IMR-90 (cell line): ENCODE measurements at regions not wholly inside any gene's neighbourhood (a gene's known extent, or its start where the extent isn't known, plus 50 kb on each side); places are given as distances from the start of the nearest gene placed in this dataset.

Experiments
- ATAC-seq: fragments of 200-7000 bp; cut with Tn5 transposase; 2 replicates; pipeline ENCODE4 v1.9.1; 2020; ENCODE audit warnings: low read depth, mild to moderate bottlenecking, moderate library complexity
- BruUV-seq: library from RNA; stranded (reverse); fragments of 400-500 nt; replicated peaks from 2 replicates; lab custom pipeline; 2021; lab: Mats Ljungman, UMichigan
- CTCF ChIA-PET: fragments of 300-600 bp; formaldehyde crosslinking; extraction: SDS; loops from one replicate; lab custom pipeline; 2021; ENCODE audit warnings: antibody characterized with exemption; lab: Yijun Ruan, JAX
- POLR2A ChIA-PET: fragments of 300-600 bp; sonication (Branson Sonifier 250); formaldehyde crosslinking; loops from one replicate; lab custom pipeline; 2022; ENCODE audit warnings: antibody characterized with exemption; ENCODE audit not compliant: unreplicated experiment; lab: Charles Lee
- DNase-seq: peaks from one replicate; pipeline ENCODE4 v3.0.0; 2013
- H2AFZ ChIP-seq: replicated peaks from 2 replicates; pipeline ENCODE3; 2013; ENCODE audit warnings: low read length, mild to moderate bottlenecking; ENCODE audit not compliant: poor library complexity
- H2AK5ac ChIP-seq: 2 replicates; pipeline ENCODE4 v1.6.1; 2013; ENCODE audit warnings: low read depth, low read length, inconsistent platforms
- H2AK9ac ChIP-seq: replicated peaks from 2 replicates; pipeline ENCODE3; 2013; ENCODE audit warnings: mild to moderate bottlenecking, low read depth, low read length, moderate library complexity; ENCODE audit not compliant: poor library complexity
- H2BK120ac ChIP-seq: 2 replicates; pipeline ENCODE4 v1.6.1; 2013; ENCODE audit warnings: low read depth, low read length, inconsistent platforms
- H2BK15ac ChIP-seq: 3 replicates; pipeline ENCODE4 v1.6.1; 2013; ENCODE audit warnings: low read depth, low read length, inconsistent platforms
- H2BK20ac ChIP-seq: 2 replicates; pipeline ENCODE4 v1.6.1; 2013; ENCODE audit warnings: low read depth, mild to moderate bottlenecking, inconsistent platforms, low read length, moderate library complexity
- H2BK5ac ChIP-seq: 2 replicates; pipeline ENCODE4 v1.6.1; 2013; ENCODE audit warnings: mild to moderate bottlenecking, low read depth, low read length, inconsistent platforms; ENCODE audit not compliant: poor library complexity, severe bottlenecking
- H3K14ac ChIP-seq: replicated peaks from 2 replicates; pipeline ENCODE4 v1.6.1; 2013; ENCODE audit warnings: low read depth, low read length, inconsistent platforms
- H3K18ac ChIP-seq: 2 replicates; pipeline ENCODE4 v1.6.1; 2013; ENCODE audit warnings: low read depth, low read length, control low read depth
- H3K23ac ChIP-seq: 2 replicates; pipeline ENCODE4 v1.6.1; 2013; ENCODE audit warnings: low read depth, low read length, inconsistent platforms
- H3K27ac ChIP-seq: 2 replicates; pipeline ENCODE4 v1.5.1; 2013; ENCODE audit warnings: mild to moderate bottlenecking, control low read depth, low read length; ENCODE audit not compliant: insufficient read depth
- H3K27me3 ChIP-seq: 2 replicates; pipeline ENCODE4 v1.6.1; 2013; ENCODE audit warnings: low read length; ENCODE audit not compliant: control insufficient read depth, insufficient read depth
- H3K36me3 ChIP-seq: 2 replicates; pipeline ENCODE4 v1.6.1; 2013; ENCODE audit warnings: low read length, mixed read lengths; ENCODE audit not compliant: control insufficient read depth, insufficient read depth
- H3K4ac ChIP-seq: 2 replicates; pipeline ENCODE4 v1.6.1; 2013; ENCODE audit warnings: low read depth, low read length, inconsistent platforms
- H3K4me1 ChIP-seq: 2 replicates; pipeline ENCODE4 v1.6.1; 2013; ENCODE audit warnings: low read length, mixed read lengths; ENCODE audit not compliant: control insufficient read depth, insufficient read depth
- H3K4me2 ChIP-seq: 2 replicates; pipeline ENCODE4 v1.6.1; 2013; ENCODE audit warnings: low read depth, mild to moderate bottlenecking, control low read depth, low read length, moderate library complexity
- H3K4me3 ChIP-seq: 2 replicates; pipeline ENCODE4 v1.5.1; 2013; ENCODE audit warnings: low read depth, mild to moderate bottlenecking, control low read depth, low read length, moderate library complexity; ENCODE audit not compliant: insufficient read depth
- H3K56ac ChIP-seq: 2 replicates; pipeline ENCODE4 v1.6.1; 2013; ENCODE audit warnings: low read length, inconsistent platforms; ENCODE audit not compliant: insufficient read depth; ENCODE audit errors: extremely low read depth
- H3K79me1 ChIP-seq, 2 experiments: 2 replicates each; pipeline ENCODE4 v1.6.1; 2013; ENCODE audit warnings: low read length in 2 of 2, inconsistent platforms in 1 of 2, low read depth in 1 of 2
- H3K9ac ChIP-seq: 2 replicates; pipeline ENCODE4 v1.6.1; 2013; ENCODE audit warnings: low read depth, low read length, control low read depth
- H3K9me1 ChIP-seq: 2 replicates; pipeline ENCODE4 v1.6.1; 2013; ENCODE audit warnings: low read length, inconsistent platforms; ENCODE audit not compliant: insufficient read depth
- H3K9me3 ChIP-seq: 2 replicates; pipeline ENCODE4 v1.6.1; 2013; ENCODE audit warnings: low read length; ENCODE audit not compliant: control insufficient read depth, insufficient read depth
- H4K20me1 ChIP-seq: 2 replicates; pipeline ENCODE4 v1.6.1; 2013; ENCODE audit warnings: low read length, inconsistent platforms; ENCODE audit not compliant: insufficient read depth
- H4K5ac ChIP-seq: 2 replicates; pipeline ENCODE4 v1.6.1; 2013; ENCODE audit warnings: mild to moderate bottlenecking, low read depth, low read length, control low read depth
- H4K8ac ChIP-seq, 2 experiments: 2 replicates each; pipeline ENCODE4 v1.6.1; 2013; ENCODE audit warnings: low read depth in 2 of 2, low read length in 2 of 2, control low read depth in 1 of 2, inconsistent platforms in 1 of 2
- H4K91ac ChIP-seq: 2 replicates; pipeline ENCODE4 v1.6.1; 2013; ENCODE audit warnings: low read depth, low read length, inconsistent platforms; ENCODE audit not compliant: insufficient read depth
- CHD1 ChIP-seq: IDR thresholded peaks from 2 replicates; pipeline ENCODE4 v1.6.1; 2012; ENCODE audit warnings: low read depth, low read length, improper control_type of control experiment
- NFE2L2 ChIP-seq: fragments of 150-350 bp; IDR thresholded peaks from 2 replicates; pipeline ENCODE4 v1.6.1; 2016; ENCODE audit warnings: low read depth, mild to moderate bottlenecking, low read length
- RAD21 ChIP-seq: IDR thresholded peaks from 2 replicates; pipeline ENCODE4 v1.6.1; 2012; ENCODE audit warnings: low read length, improper control_type of control experiment
- RCOR1 ChIP-seq: IDR thresholded peaks from 2 replicates; pipeline ENCODE4 v1.6.1; 2012; ENCODE audit warnings: mild to moderate bottlenecking, low read length, improper control_type of control experiment; ENCODE audit not compliant: insufficient replicate concordance
- SMC3 ChIP-seq: fragments of 150-350 bp; IDR thresholded peaks from 2 replicates; pipeline ENCODE4 v1.6.1; 2016; ENCODE audit warnings: low read depth, mild to moderate bottlenecking, antibody characterized with exemption, low read length, moderate library complexity
- WGBS, 2 experiments: methylation state at CpG; one replicate each; pipeline versions ENCODE4 v1.1.5 to v1.1.7; 2013; ENCODE audit warnings: missing lambda C conversion rate in 2 of 2; ENCODE audit not compliant: insufficient read length in 1 of 2; ENCODE audit errors: extremely low coverage in 2 of 2; 5-methylcytosine and 5-hydroxymethylcytosine counted together
- dilution Hi-C: fragments of 300-500 bp; cut with HindIII; formaldehyde crosslinking; loops from one replicate; pipeline ENCODE4 v1.14.3; 2018; ENCODE audit warnings: low sequenced_read_pairs; ENCODE audit not compliant: unreplicated experiment
- in situ Hi-C: fragments of 300-500 bp; cut with MboI; formaldehyde crosslinking; loops from 3 replicates; pipeline ENCODE4 v1.14.3; 2019; ENCODE audit warnings: low sequenced_read_pairs, inconsistent platforms, mixed read lengths
- intact Hi-C: fragments of 100-400 bp; cut with micrococcal nuclease; formaldehyde crosslinking; loops from 2 replicates; pipeline ENCODE4 v1.10.0; 2022
- TF ChIP-seq, protein P1 (sequence below): fragments of 150-350 bp; IDR thresholded peaks from 2 replicates; pipeline ENCODE4 v1.6.1; 2016; ENCODE audit warnings: low read depth, mild to moderate bottlenecking, low read length, moderate library complexity, borderline replicate concordance

GRCh38 chr12:123038486-123038885 is 58.0 kb downstream of the ARL6IP4 start:
- Histone ChIP-seq H2BK120ac (no peak overlapping the region), H3K27me3 (no peaks in the 10 kb centered on the region), H2BK15ac (no peak overlapping the region), H4K5ac (no peak overlapping the region), H3K9me1 (peaks cover 24% of the 10 kb centered on the region), H4K8ac (no peak overlapping the region), H3K36me3 (peaks cover 4% of the 10 kb centered on the region), H2BK20ac (no peak overlapping the region), H3K27ac (no peak overlapping the region), H3K4me3 (no peak overlapping the region), H3K79me1 (peaks cover 6 to 28% of the 10 kb centered on the region in 2 experiments; a peak in 3 of 4 replicates), H2AK5ac (no peak overlapping the region), H3K4me1 (peaks cover 23% of the 10 kb centered on the region), H3K14ac (no peak overlapping the region), H4K91ac (no peak overlapping the region), H3K9me3 (no peaks in the 10 kb centered on the region), H3K56ac (no peak overlapping the region), H3K18ac (no peak overlapping the region), H3K23ac (no peak overlapping the region), H3K4me2 (no peak overlapping the region), H3K9ac (no peak overlapping the region), H3K4ac (no peak overlapping the region), H4K20me1 (0 out of 2 replicates have a peak, but pooled peaks cover 5% of the 10 kb centered on the region), H2AK9ac (no peak overlapping the region), H2AFZ (no peak overlapping the region), H2BK5ac (no peak overlapping the region)
- TF ChIP-seq RCOR1 (no peak), SMC3 (no peak), RAD21 (no peak), NFE2L2 (no peak), CHD1 (no peak)
- TF ChIP-seq, protein P1, sequence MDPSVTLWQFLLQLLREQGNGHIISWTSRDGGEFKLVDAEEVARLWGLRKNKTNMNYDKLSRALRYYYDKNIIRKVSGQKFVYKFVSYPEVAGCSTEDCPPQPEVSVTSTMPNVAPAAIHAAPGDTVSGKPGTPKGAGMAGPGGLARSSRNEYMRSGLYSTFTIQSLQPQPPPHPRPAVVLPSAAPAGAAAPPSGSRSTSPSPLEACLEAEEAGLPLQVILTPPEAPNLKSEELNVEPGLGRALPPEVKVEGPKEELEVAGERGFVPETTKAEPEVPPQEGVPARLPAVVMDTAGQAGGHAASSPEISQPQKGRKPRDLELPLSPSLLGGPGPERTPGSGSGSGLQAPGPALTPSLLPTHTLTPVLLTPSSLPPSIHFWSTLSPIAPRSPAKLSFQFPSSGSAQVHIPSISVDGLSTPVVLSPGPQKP = no peak
- no peak for DNase-seq
- BruUV-seq = no TSS peak
- intact Hi-C loops = no loop called here
- in situ Hi-C loops = no loop called here
- no peak for ATAC-seq
- ChIA-PET POLR2A (no interaction called here), CTCF (no interaction called here)
- 80% methylated on average over 3 of the region's 7 CpGs; no CpG with 5 or more reads in 1 of the 2 experiments for WGBS, 2 experiments
- dilution Hi-C loops = no loop called here
